ENCODE measurements at regions not wholly inside any gene's neighbourhood (a gene's known extent, or its start where the extent isn't known, plus 50 kb on each side); places are given as distances from the start of the nearest gene placed in this dataset.

DNA sequence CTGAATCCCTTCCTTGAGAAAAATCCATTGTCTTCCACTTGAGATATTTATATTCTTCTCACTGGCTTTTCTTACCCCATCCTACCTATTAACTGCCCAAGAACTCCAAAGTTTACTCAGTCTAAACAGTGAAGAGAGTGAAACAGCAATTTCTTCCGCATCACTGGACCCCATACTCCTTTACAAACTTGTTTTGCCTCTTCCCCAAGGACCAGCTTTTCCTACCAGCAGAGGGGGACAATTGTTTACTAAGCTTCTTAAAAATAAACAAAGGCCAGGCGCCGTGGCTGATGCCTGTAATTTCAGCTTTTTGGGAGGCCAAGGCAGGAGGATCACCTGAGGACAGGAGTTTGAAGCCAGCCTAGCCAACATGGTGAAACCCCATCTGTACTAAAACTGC is 52.0 kb downstream of the LRATD1 start:
- no peak for DNase-seq (ENCODE audit: extremely low read depth in 1 of 2, low read depth in 1 of 2)

- no peak for DNase-seq (ENCODE audit: extremely low read depth in 1 of 2, low read depth in 1 of 2)
These were observed 58.4 kb downstream of the LRATD1 start for GRCh38 chr2:14690926-14691325.

DNA sequence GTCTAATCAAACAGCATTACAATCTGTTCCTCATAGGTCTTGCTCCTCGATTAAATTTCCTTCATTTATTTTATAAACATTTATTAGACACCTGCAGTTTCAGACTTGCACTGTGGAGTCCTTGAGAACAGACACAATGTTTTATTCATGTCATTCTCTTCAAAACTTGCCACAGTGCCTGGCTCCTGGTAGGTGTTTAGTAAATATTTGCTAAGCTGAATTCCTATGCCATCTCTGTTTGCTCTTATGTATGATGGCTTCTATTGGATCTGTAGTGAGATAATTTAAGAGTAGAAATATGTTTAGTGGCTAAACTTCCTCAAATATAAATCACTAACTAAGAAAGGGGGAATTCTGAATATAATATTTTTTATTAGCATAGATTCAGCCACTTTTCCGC is 61.4 kb downstream of the LRATD1 start:
- DNase-seq (ENCODE audit: extremely low read depth in 1 of 2, low read depth in 1 of 2) = no peak

DNA sequence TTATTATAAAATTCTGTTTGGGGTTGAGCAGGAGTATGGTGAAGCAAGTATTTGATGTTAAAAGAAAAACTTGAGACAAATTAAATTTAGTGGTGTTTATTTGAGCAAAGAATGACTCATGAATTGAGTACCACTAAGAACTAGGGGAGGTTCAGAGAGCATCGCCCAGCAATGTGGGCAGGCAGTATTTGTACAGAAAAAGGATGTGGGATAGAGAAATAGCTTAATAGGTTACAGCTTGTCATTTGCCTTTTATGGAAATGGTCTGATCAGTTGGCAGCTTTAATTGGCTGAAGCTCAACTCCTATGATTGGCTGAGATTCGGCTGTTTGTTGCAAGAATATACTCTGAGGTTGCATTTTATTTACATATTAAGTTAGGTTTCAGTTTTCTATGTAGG is 68.2 kb downstream of the LRATD1 start:
- DNase-seq (ENCODE audit: extremely low read depth in 1 of 2, low read depth in 1 of 2) = no peak

DNA sequence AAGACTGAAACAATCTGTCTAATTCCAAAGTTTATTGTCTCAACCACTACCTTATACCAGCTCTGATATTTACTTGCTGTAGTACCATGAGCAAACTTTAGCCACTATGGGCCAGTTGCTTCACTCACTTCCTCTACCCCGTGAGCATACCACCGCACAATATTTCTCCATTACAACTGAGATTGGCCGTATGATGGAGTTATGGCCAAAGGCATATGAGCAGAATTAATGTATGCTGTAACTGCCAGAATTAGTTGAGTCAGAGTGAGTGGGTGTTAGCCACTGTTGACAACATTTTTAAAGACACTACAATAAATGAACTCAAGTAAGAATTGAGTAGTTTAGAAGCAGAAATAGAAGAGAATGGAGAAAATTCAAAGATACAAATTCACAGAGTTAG is 69.7 kb downstream of the LRATD1 start:
- DNase-seq (ENCODE audit: extremely low read depth in 1 of 2, low read depth in 1 of 2) = no peak

DNA sequence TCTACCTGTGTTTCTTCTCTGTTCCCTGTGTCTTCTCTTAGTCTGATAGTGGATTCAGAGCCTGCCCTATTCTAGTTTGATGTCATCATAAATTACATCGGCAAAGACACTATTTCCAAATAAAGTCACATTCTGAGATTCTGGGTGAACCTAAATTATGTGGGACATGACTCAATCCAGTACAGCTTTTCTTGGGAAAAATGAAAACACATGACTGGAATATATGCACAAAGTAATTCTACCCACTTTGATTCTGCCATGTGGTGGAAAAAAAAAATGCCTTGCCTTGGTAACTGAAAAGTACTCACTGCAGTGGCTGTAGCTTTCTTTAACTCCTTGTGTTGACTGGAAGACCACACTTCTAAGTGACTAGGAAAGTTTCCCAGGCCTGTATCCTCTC is 73.7 kb downstream of the LRATD1 start:
- no peak for DNase-seq (ENCODE audit: extremely low read depth in 1 of 2, low read depth in 1 of 2)

GRCh38 chr2:14712111-14712510 is 79.6 kb downstream of the LRATD1 start:
- DNase-seq (ENCODE audit: extremely low read depth in 1 of 2, low read depth in 1 of 2) = no peak

DNA sequence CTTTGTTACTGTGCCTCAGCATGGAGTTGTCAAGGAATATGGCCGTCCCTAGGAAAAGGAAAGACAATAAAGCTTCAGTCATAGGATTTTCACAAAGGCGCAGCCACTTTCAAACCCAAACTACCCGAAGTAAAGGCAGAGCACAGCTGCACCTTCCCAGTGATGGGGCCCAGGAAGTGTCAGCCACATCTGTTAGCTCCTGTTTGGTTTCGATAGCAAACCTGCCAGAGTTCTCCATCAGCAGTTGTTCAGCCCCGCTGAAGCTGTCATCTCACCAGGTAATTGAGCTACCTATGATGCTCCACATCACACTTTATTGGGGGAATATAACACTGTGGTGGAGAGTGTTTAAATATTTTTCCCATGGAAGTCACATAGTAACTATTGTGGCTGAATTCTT is 80.7 kb downstream of the LRATD1 start:
- DNase-seq (ENCODE audit: extremely low read depth in 1 of 2, low read depth in 1 of 2) = no peak

DNA sequence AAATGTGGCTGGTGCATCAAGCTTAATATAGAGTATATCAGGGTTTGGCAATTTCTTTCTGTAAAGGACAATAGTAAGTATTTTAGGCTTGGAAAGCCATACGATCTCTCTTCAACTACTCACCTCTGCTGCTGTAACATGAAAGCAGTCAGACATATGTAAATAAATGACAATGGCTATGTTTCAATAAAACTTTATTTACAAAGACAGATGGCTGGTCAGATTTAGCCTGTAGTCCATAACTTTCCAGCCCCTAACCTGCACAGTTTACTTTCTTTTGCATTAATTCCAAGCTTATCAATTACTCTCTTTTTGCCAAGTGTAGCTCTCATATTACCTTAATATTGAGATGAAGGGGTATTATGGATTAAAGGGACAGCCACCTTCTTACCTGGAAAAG is 83.1 kb downstream of the LRATD1 start:
- DNase-seq (ENCODE audit: extremely low read depth in 1 of 2, low read depth in 1 of 2) = no peak

DNA sequence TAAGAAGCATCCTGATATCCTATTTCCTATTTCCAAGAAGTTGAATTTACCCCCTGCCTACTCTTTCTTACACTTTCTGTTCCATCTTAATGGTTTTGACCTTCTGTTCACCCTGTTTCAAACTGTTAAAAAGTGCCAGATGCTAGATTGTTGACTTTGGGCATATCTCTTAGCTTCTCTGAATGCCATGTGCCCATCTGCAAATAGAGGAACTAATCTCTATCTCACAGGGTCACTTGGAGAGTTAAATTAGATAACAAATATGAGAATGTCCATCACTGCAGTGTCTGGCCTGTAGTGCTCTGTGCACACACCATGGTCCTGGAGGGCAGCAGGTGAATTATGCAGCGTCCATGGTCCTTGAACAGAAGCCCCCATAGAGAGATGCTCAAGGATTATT is 83.8 kb downstream of the LRATD1 start:
- no peak for DNase-seq (ENCODE audit: extremely low read depth in 1 of 2, low read depth in 1 of 2)

- DNase-seq (ENCODE audit: extremely low read depth in 1 of 2, low read depth in 1 of 2) = no peak
These were observed 84.6 kb downstream of the LRATD1 start for GRCh38 chr2:14717131-14717530.

DNA sequence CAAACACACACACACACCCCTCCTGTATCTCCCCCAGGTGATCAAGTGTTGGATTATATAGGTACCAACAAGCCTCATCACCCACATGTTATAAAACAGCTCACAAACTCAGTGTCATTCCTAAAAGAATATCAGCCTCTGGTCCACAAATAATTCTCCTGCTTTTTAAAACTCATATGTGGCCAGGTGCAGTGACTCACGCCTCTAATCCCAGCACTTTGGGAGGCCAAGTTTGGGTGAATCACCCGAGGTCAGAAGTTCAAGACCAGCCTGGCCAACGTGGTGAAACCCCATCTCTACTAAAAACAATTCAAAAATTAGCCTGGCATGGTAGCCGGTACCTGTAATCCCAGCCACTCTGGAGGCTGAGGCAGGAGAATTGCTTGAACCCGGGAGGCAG is 87.8 kb downstream of the LRATD1 start:
- DNase-seq (ENCODE audit: extremely low read depth in 1 of 2, low read depth in 1 of 2) = no peak

DNA sequence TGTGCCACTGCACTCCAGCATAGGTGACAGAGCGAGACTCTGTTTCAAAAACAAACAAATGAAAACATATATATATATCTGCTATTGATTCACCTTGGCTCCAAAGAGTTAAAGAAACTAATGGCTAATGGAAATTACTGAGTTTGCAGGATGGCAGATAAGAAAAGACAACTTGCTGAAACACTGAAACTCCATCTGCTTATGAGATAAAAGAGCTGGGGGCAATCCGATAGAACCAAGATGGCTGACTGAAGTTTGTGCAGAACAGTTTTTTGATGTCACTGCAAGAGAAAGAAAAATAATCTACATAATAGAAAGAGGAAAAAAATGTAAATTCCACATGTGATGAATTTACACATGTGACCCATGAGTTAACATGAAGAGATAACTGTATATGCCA is 88.2 kb downstream of the LRATD1 start:
- DNase-seq (ENCODE audit: extremely low read depth in 1 of 2, low read depth in 1 of 2) = no peak

DNA sequence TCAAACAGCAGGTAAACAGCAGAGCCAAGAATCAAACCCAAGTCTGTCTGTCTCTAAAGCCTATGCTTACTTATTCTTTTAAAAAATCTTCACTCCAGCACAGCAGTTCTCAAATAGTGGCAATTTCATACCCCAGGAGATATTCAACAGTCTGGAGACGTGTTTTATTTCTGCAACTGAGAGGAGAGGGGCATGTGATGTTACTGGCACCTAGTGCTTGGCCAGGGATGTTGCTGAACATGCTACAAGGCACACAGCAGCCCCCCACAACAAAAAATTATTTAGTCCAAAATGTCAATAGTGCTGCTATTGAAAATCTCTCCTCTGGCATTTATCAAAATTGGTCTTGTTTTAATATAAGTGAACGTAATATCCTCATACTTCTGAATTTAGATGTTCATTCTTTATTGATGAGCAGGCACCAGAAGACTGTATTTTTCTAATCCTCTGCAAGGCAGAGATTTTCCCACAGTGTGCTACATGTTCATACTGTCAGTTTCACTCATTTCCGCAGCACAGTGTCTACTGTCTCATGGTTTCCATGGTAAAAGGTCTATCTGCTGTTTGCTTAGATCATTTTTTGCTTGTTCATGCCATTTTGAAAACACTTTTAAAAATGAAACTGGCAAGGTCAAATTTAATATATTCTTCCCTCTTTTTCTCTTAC is 90.5 kb downstream of the LRATD1 start:
- DNase-seq (ENCODE audit: extremely low read depth in 1 of 2, low read depth in 1 of 2) = no peak

DNA sequence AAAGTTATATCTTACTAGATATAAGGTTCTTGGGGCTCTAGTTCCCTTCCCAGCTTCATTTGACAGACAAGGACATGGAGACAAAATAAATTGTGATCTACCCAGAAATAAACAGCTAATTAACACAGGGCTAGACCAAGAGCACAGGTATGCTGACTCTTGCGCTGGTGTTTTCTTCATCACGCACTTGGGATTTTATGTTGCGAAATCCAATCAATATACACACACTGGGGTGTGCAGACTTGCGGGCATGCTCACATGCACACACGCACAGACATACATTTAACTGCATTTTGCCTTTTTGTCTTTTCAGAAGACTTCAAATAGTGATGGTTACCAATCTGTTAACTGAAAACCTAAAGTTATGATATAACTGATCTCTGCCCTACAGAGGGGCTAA is 91.2 kb downstream of the LRATD1 start:
- DNase-seq (ENCODE audit: extremely low read depth in 1 of 2, low read depth in 1 of 2) = no peak

GRCh38 chr2:14735696-14736095 is 103.2 kb downstream of the LRATD1 start:
- DNase-seq (ENCODE audit: extremely low read depth in 1 of 2, low read depth in 1 of 2) = no peak

- DNase-seq (ENCODE audit: extremely low read depth in 1 of 2, low read depth in 1 of 2) = no peak
These were observed 104.7 kb downstream of the LRATD1 start for GRCh38 chr2:14737201-14737600.

DNA sequence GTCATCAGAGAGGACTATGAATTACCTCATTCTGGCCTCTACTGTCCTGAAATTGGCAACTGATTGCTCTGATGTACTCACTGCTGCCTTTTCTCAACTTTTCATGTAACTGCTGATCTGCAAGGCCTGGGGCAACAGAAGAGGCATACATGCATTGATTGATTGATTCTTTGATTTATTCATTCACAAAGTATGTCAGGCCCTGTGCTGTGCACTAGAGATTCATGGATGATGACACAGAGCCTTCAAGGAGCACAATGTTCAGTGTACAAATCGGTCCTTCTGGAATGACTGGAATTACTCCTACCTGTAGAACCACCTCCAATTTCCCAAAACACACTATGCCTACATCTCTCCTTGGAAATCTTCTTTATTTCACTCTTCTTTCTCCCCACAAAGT is 111.3 kb downstream of the LRATD1 start:
- no peak for DNase-seq (ENCODE audit: extremely low read depth in 1 of 2, low read depth in 1 of 2)

DNA sequence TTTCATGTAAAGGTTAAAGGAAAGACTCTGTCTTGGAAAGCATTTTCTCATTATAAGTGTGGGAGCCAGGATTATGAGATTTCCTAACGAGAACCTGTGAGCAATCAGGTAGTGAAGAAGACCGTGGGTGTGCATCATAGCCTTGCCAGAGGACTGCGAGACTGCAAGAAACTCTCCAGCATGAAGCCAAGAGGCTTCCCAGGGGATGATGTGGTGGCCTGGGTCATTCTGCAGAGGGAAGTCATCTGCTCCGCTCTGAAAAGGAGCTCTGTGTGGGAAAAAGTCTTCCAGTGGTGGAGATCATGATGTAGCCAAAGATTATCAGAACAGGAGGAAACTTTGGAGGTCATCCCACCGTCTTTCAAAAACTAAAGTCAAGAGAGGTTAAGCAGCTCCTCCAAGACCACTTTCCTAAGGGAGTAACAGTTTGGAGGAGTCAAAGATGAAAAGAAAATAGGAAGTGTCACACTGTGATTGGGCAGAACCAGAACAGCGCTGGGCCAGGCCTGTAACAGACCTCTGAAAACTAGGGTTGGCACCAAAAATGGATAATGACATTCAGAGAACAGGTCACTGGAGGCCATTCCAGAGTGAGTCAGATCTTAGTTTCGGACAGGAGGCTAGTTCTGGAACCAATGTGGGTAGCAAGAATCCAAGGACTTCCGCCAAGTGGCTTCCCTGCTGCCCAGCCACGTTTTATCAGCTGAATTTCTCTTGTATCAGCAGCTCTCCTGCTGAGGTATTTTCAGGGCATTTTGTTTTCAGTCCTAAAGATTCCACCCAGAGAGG is 113.0 kb downstream of the LRATD1 start:
- DNase-seq (ENCODE audit: extremely low read depth in 1 of 2, low read depth in 1 of 2) = no peak

GRCh38 chr2:14746133-14746532 is 113.6 kb downstream of the LRATD1 start:
- no peak for DNase-seq (ENCODE audit: extremely low read depth in 1 of 2, low read depth in 1 of 2)

DNA sequence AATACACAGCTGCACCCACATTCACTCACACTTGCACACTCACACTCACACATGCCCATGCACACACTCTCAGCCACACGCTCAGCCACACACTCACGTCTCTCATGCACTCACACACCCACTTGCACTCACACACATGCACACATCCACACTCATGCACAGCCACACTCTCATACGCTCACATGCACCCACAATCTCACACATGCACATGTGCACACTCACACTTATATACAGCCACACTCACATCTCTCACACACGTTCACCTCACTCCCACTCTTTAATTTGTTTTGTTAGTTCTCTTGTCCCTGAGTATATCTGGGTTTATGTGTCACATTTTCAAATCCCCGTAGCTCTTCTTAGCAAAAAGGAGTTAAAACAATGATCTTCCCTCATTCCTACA is 114.9 kb downstream of the LRATD1 start:
- DNase-seq (ENCODE audit: extremely low read depth in 1 of 2, low read depth in 1 of 2) = no peak

DNA sequence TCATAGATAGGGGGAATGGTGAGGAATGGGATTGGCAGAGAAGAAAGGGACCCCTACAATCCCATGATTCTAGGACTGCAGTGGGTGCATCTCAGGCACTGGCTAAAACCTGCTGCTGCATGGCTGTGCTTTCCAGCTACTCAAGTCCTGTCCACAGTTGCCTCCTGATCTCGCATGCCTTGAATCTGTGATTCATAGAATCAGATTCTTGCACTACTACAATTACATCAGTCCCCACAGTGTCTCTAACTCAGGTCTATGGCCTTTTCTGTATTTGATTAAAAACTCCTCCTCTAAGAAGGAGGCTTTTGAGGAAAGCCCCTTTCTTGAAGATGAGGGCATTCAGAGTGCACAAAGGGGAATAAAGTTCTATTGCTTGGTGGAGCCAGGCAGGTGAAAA is 117.4 kb downstream of the LRATD1 start:
- no peak for DNase-seq (ENCODE audit: extremely low read depth in 1 of 2, low read depth in 1 of 2)

GRCh38 chr2:14750433-14750832 is 117.9 kb downstream of the LRATD1 start:
- no peak for DNase-seq (ENCODE audit: extremely low read depth in 1 of 2, low read depth in 1 of 2)

Data from activated CD8-positive, alpha-beta memory T cell treated with anti-CD3 and anti-CD28 coated beads for 1 hour (primary cell).